Dedifferentiated amniotic fluid mesenchymal stem cell (primary cell): ENCODE measurements at regions not wholly inside any gene's neighbourhood (a gene's known extent, or its start where the extent isn't known, plus 50 kb on each side); places are given as distances from the start of the nearest gene placed in this dataset.
A peak's percentile ranks its signal among the peaks of the same experiment; 100 is the strongest.
"Not testable (repeated sequence)": the region's sequence is repeated elsewhere in the genome, so short reads cannot be mapped to it uniquely, and the experiment has no call there.

ENCODE experiments used
- DNase-seq: peaks from one replicate; pipeline ENCODE4 v3.0.0-alpha.2; 2016; ENCODE audit errors: extremely low spot score

- DNase-seq = not testable (repeated sequence)
These were observed 230.9 kb upstream of the ACTBL2 start for GRCh38 chr5:57713535-57713934.

DNA sequence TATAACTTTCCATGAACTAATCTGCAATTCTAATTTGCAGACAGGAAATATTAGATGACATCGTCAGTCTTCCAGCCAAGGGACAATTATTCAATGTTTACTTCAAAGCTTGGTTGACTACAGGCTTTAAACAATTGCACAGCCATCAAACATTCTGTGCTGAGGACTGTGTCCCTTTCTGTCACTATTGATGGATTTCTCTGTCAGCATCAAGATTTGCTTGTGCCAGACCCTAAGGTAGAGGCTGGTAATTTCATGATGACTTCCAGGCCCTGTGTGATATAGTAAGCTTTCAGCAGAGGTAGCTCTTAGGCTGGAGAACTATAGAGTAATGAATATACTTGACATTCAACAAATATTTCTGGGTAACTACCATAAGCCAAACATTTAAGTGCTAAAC is 229.3 kb upstream of the ACTBL2 start:
- DNase-seq = no peak

DNA sequence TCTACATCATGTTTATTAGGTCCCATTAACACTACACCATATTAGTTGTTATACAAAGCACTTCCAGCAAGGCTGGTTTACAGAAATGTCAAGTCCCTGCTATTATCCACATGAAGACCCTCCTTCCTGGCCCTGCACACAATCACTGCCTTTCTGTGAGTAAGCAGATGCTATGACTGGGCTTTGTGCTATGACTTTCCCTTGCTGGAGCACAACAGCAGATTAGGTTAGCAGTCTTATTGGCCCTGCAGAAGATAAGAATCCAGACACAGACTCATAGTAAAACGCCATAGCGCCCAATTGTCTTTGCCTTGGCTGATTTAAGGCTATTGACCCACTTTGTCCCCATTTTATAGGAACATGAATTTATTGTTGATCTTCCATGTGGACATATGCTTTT is 228.9 kb upstream of the ACTBL2 start:
- DNase-seq = no peak

DNA sequence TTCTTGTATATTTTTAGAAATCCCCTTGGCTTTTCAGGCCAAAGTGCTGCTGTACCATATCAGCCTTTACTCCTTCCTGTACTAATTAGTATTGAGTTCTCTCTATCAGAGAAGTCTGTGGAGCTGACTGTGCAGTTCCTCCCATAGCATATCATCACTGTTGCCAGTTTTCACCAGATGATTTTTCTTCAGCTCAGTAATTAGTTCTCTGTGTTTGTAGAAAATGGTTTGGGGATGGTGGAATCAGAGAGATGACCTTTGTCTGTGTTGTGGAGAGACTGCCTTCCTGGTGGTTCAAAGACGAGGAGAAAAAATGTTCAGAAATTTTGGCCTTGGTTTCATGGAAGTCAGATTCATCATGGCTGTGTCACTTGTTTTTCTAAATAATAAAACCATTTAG is 227.5 kb upstream of the ACTBL2 start:
- DNase-seq = no peak

- DNase-seq = no peak
These were observed 223.2 kb upstream of the ACTBL2 start for GRCh38 chr5:57705769-57706168.

DNA sequence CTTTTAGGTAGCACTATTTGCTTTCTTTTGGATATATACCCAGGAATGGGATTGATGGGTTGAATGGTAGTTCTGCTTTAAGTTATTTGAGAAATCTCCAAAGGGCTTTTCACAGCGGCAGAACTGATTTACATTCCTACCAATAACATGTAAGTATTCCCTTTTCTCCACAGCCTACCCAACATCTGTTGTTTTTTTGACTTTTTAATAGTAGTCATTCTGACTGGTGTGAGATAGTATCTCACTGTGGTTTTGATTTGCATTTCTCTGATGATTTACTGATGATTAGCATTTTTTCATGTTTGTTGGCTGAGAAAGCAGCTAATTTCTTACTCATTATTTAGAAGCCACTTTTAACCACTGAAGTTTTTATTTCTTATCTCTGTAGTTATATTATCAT is 221.1 kb upstream of the ACTBL2 start:
- no peak for DNase-seq

DNA sequence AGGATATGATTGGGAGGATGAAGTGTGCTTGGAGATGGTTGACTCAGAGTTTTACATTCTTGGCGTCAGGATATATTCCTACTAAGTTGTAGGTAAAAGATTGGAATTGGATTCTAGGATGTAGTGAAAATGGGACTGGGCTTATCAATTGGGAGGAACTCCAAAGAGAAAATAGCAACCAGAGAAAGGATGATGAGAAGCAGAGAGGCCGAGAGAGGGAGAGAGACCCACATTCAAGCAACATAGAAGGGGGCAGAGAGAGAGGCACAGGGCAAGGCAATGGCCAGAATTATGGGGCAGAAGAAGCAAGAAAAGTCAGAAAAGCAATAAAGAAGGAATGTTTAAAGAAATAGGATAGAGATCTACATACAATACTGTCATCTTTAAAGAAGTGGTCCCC is 217.9 kb upstream of the ACTBL2 start:
- no peak for DNase-seq

GRCh38 chr5:57700072-57700471 is 217.5 kb upstream of the ACTBL2 start:
- DNase-seq = no peak

DNA sequence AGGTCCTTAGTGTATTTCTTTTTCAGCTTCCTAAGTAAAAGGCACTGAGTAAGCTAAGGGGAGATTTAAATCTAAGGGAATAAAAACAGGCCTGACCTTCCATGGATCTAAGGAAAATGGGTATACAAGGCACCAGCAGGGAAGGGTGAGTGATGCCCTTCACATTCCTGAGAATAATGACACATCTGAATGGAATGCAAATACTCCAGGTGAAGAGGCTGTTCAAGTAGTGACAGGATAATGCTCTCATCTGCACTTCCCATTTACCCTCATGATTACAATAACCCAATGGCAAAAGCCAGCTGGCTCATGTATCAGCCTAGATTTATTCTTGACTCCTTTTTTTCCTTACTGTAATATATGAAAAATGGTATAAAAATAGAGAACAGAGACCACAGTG is 216.2 kb upstream of the ACTBL2 start:
- no peak for DNase-seq

DNA sequence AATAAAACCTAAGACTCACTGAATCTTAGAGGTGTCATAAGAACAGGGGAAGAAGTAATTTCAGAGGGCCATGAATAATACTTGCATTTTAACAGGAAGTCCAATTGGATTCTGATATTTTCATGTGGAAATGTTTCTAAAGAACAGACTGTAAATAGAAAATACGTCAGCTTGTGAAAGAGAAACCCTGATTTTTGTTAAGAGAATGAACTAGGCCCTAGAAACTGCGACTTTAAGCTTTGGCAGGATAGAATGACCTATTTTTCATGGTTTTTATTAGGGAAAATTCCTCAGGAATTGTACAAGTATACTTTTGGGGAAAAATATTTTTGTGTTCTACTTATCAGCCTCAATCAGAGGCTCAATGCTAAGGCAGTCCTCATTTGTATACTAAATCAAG is 215.5 kb upstream of the ACTBL2 start:
- no peak for DNase-seq

DNA sequence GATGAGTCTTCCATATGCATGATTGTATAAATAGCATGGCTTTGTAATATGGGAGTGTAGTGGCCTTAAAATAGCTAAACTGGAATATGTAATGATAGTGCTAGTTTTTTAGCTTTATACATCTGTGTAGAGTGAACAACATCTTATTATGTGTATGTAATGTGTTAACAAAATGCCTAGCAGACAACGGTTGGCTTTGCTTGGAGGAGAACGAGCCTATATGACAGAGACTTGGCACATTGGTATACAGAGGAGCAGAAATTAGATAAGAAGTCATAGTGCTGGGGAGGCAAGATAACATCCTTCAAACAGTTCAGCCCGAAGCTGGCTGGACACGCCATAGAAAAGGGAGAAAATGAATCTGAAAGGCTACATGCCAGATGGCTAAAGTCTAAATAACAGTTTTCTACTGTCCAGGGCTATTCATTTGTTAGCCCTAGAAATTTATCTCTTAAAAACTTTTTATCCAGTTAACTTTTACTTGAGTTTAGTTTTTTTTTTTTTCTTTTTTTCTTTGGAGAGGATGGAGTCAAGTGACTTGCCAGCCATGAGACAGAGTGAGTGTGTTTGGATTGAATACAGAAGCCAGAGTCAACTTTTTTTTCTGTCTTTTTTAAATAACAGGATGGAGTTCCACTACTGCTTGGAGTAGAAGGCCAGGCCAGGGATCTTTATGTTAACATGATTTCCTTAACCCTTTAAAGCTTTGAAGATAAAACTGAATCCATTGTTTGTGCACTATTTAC is 214.4 kb upstream of the ACTBL2 start:
- DNase-seq = no peak

DNA sequence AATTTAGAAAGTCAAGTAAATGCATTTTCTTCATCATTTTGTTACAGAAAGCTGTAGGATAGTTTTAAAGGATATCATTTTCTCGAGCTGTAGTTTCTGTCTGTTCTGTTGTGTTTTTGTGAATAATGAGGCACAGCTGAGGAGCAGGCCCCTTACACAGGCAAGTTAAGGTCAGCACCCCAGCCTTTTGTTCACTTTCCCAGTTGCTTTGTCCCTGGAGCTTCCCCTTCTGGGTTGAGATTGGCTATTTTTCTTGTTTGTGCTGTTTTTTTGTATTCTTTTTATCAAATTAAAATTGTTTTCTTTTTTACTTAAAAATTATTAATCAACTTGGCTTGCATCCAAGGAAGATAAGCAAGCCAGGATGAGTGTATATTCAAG is 213.8 kb upstream of the ACTBL2 start:
- no peak for DNase-seq

DNA sequence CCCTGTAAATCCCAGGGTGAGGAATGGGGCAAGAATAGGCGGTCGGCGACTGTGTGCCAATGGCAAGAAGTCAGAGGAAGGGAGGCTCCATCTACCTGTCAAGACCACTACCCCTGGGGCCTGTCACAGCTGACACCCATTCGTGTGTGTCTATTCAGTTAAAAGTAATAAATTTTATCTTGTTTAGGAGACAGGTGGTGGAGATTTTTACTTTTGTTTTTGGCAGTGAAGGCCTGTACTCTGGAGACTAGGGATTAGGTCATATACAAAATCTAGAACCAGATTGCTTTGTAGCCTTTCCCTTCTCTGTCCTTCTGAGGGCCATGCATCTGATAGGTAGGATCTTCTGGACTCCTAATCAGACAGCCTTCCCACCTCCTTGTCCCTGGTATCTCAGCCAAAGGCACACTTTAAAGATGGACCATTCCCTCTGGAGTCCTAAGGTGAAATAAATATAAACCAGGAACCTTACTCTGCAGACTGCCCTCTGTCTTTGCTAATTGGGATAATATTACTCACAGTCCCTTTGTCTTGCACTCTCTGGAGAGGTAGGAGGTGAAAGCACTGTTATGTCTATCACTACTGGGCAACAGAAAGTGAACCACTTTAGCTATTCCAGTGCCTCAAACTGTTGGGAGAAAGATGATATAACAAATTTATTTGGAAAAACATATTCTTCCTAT is 213.2 kb upstream of the ACTBL2 start:
- DNase-seq = no peak

- DNase-seq = no peak
These were observed 212.6 kb upstream of the ACTBL2 start for GRCh38 chr5:57695179-57695578.

DNA sequence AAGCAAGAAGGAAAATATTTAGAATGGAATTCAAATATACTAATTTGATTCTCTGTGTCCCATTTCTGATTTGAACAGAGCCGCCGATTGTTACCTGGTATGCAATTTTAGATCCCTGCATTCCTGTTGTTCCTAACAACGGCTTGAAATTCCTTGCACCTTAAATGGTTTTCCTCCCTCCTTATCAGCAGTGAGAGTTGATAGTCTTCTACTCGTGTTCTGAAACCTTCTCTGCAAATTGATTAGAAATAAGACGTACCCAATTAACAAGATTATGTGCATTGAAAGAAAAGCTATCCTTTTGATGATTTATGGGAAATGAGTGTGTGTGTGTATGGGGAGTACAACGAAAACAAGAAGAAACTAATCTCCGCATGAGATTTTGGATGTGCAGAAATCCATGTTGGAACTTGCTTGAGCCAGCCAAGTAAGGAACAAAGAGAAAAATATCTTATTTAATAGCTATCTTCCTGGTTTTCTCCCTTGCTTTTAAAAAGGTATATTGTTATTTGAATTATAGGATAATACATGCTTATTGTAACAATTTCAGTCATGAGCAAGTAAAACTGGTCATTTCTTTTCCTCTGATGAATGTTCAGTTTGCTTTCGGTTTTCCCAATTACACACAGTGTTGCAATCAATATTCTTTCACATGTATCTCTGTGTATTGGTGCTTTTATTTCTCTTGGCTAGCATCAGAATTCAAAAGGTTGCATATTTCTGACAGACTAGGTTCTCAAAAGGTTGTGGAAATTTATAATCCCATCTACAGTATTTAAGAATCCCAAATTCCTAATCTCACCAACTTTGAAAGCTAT is 211.1 kb upstream of the ACTBL2 start:
- DNase-seq = no peak

DNA sequence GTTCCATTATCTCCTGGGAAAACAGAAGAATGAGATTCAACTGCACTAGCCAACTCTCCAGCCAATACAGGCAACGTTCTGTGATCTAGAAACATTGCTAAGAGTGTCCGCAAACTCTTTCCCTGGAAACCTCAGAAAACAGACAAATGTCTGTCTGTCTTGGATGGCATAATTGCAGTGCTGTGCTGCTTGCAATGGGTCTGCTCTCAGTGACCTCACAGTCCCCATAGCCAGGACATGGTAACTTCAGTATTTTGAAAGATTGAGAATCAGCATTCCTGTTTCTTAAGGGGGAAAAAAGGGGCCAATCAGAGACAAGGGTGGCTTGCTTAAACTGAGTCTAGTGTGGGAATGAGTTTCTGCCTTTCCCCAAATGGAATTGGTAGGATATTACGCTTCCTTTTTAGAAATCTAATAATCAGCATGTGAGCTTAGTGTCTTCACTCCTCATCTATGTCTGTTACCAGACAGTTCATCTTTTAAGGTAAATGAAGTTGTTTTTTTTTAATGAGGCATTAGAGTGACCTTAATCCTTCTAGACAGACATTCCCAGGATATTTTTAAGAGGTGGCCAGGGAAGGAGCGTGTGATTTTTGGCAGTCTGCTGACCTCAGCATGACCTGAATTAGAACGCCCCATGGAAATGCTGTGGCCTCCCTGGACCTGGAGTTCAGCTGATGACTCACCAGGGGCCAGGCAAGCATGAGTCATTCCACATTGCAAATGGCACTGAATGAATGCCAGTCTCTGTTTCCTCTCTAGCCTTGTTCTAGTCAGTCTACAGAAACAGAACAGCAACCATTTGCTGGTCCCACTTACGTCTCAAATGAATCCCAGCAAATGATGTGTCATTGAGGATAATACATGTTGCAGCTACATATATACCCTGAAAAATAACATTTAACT is 210.2 kb upstream of the ACTBL2 start:
- DNase-seq = peak; percentile 71

DNA sequence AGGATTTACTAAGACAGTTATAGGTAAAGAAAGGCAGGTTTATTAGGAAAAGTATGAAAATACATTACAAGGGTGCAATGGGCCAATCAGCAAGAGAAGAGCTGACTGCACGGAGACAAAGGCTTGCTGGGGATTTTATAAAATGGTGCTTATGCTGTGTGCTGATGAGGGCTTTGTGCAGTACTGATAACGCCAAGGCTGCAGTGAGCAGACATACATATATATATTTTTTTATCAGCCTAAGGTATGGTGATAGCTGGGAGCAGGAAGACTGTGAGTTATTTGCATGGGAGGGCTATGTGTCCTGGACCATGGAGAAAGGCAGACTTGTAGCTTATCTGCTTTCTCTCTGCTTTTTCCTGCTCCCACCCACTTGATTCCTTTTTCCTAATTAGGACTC is 208.1 kb upstream of the ACTBL2 start:
- no peak for DNase-seq

DNA sequence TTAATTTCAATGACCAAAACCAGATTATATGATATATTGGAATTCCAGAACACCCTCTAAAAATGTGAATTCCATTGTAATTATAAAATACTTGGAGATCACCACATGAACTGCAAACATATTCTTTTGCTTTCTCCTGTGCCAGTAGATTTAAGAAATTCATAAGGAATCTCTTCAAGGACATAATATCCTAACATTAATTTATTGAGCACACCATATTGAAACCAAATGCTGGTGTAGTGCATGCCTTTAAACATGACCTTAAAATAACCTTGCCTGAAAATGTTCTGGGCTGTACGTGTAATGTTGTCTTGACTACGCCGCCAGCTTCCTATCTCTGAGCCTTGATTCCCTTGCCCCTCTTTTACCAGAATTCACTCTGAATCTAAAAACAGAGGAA is 205.0 kb upstream of the ACTBL2 start:
- DNase-seq = no peak

GRCh38 chr5:57685516-57686255 is 203.1 kb upstream of the ACTBL2 start:
- DNase-seq = no peak

- DNase-seq = no peak
These were observed 201.7 kb upstream of the ACTBL2 start for GRCh38 chr5:57684299-57684702.

DNA sequence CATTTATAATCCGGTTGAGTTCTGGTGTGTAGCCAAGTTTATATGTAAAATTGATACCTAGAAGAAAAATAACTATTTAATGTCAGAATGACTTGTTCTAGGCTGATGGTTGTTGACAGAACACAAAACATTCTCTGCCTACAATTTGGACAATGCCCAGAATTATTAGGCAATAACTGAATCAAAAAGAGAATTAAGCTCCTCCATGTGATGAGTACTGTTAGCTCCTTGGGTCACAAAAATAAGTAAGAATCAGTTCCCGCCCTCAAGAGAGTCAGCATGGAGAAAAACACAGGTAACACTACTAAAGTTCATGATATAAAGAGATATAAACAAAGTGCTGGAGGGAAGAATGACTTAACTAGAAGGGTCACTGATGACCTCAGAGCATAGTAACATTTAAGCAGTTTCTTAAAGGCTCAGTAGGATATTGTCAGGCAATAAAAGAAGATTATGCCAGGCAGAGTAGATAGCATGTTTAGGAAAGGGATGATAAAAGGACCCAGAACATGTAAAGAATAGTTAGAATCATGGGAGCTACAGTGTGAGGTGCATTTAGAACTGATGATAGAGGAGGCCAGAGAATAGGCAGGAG is 200.5 kb upstream of the ACTBL2 start:
- no peak for DNase-seq
